ENCODE measurements at regions not wholly inside any gene's neighbourhood (a gene's known extent, or its start where the extent isn't known, plus 50 kb on each side); places are given as distances from the start of the nearest gene placed in this dataset.

DNA sequence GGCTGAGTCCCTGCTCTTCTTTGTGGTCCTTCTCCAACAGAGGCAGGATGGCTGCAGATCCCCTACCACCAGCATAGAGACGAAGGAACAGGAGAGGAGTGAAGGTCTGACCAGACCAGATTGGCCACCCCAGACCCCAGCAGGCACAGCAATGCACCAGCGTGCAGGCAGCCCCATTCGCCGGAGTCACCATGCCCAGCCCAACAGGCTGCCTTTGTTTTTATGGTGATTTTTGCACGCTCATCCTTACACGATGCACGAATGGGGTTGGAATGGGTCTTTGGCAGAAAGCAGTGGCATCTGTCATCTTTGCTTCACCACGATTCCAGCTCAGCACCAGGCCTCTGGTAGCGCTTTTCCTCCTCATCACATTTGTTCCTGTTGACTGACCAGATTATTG is 427.6 kb downstream of the INHBA start:
- no peak for DNase-seq

- no peak for DNase-seq
These were observed 428.7 kb downstream of the INHBA start for GRCh38 chr7:41274179-41274578.

DNA sequence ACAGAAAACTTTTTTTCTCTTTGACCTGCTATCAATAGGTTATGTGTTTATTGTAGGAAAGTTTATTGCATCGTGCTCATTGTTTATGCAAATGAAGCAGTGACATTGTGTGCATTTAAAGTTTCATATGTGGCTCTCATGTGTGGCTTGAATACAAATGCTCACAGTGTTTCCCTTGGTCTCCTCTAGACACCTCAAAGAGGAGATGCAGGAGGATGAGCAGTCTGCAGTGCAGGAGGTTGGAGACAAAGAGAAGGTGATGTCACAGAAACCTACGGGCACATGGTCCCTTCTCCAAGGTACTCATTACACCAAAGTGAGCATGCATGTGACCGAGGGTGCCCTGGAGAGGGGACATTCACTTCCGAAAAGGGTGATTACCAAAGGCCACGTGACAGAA is 430.2 kb downstream of the INHBA start:
- DNase-seq: no peak

- DNase-seq: no peak
These were observed 434.0 kb downstream of the INHBA start for GRCh38 chr7:41268878-41269277.

DNA sequence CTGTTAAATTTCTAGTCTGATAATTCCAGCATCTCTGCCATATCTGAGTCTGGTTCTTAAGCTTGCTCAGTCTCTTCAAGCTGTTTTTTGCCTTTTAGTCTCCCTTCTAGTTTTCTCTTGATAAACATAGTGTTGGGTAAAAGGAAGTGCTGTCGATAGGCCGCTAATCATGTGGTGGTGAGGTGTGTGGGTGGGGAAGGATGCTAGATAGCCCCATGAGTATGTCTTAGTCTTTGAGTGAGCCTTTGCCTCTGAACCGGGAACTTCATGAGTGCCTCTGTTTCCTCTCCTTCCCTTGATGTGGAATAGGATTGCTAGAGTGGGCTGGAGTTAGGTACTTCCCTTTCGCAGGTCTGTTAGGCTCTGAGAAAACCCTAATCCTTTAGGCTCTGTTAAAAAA is 441.8 kb downstream of the INHBA start:
- no peak for DNase-seq

DNA sequence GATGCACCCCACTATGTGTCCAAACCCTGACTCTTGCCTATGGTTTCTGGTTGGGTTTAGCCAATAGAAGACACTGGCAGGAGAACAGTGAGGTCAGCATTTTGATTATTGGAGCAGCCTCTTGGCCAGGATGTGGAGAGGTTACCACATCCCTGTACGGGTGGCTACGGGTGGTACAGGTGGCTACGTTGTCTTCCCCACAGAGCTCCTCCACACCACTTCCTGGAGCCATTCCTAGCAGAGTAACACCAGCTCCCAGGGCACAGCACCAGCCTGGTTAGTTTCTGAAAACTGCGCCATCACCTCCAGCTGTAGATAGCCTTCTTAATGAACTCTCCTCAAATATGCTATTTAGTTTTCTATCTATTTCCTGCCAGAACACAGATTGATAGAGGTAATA is 445.2 kb downstream of the INHBA start:
- DNase-seq: no peak

DNA sequence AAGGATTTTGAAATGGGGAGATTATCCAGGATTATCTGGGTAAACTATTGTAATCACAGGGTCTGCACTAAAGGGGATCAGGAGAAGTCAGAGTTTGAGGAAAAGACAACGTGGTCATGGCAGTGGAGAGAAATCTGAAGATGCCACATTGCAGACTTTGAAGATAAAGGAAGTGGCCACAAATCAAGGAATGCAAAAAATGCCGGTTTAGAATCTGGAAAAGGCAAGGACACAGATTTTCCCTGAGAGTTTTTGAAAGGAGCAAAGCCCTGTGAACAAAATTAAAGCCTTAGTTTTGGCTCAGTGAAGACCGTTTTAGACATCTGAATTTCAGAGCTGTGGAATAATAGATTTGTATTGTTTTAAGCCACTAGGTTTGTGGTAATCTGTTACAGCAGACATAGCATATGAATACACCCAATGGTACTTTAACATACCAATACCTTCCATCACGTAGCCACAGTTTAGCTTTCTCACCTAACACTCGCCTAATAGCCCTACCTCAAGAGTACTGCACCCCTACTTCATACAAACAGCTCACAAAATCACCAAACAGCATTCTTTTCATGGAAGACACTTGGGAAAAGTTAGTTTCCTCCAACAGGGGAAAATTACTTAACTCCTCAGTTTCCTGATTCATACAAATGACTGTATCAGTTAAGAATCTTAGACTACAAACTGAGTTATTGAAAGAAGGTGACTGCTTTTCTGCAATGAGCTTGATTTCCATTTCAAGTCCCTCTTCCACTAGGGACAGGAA is 446.5 kb downstream of the INHBA start:
- no peak for DNase-seq

GRCh38 chr7:41255716-41256115 is 447.2 kb downstream of the INHBA start:
- no peak for DNase-seq

DNA sequence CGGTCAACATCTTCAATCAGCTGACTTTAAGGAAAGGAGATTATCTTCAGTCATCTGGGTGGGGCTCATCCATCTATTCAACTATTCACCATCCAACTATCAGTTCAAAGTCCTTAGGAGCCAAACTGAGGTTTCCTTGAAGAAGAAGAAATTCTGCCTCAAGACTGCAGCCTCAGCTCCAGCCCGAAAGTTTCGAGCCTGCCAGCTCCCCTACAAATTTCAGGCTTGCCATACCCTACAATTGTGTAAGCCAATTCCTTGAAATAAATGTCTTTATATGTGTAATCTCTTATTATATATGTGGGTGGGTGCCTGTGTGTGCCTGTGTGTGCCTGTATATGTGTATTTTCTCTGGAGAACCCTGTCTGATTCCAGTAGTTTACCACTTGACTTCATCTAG is 447.8 kb downstream of the INHBA start:
- no peak for DNase-seq

DNA sequence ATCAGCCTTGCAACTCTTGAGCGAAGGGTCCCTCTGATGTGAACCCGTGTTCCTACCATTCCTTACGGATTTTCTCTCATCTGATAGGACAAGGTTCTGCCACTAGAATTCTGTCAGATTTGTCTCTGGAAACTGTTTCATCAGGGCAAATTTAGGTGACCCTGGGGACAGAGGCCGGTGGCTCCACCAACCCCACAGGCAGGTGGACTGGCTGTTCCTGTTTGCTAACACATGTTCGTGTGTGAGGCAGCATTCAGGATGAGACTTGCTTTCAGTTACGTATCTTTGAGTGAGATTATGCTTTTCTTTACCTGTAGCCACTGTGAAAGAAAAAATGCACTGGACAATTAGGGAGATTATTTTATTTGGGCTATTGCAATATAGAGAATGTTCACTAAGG is 449.9 kb downstream of the INHBA start:
- DNase-seq: no peak

GRCh38 chr7:41252551-41252950 is 450.3 kb downstream of the INHBA start:
- DNase-seq: no peak

DNA sequence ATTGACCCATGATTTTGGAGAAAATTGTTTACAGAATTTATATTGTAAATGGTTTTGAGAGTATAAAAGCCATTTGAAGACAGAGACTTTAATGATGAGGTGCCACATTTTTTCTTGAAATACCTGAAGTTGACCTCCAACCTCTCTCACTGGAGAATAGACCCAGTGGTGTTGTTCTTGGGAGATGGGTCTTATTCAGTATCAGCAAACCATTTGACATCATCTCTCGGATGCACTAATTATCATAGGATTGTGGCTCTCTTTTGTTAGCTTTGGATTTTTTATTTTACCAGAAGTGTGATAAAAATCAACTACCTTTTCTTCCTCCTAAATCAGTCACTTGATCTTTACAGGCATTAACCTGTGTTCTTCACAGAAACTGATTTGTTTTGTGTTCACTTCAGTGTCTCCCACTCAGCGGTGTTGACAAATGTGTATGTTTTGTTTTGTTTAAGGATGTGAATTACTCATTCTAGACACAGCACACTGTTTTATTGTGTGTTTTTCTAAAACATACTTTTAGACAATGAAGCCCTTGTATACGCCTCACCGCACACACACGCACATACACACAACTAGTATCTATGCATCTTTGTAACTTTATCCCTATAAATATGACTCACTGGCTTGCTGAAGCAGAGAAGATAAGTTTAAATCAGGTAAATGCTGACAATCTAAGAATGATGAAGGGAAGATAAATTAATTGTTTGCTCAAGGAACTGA is 455.6 kb downstream of the INHBA start:
- no peak for DNase-seq

- DNase-seq: no peak
These were observed 457.0 kb downstream of the INHBA start for GRCh38 chr7:41245916-41246315.

DNA sequence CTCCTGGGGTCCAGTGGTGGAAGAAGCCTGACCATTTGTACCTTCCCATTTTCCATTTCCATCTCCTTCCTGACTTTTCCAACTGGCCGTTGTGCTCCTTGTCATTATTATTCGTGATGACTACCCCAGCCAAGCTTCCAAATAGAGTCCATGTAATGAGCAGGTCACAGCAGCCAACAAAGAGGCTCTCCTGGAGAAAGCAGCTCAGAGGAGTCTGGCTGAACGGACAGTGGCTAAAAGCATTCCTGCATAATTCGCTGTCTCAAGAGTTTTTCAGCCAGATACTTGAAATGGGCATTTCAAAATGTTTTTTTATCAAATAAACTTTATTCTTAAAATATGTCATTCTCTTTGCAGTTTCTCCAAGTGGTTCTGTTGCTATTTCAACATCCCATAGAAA is 458.6 kb downstream of the INHBA start:
- no peak for DNase-seq

DNA sequence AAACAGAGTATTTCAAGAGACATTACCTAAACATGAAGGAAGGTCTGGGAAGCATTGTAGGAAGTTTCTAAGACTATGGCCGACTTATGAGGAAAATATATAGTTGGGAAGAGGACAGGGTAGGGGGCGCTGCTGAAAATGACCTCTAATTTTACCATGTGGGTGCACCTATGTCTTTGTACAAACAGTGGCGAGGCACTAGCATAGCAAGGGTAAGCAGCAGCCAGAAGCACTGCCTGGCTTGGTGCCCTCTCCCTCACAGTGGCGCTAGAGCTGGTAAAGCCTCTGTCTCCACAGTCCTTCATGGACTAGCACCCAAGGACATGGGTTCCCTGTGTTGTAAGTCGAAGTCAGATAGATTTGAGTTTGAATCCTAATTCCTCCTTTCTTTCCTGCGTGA is 461.2 kb downstream of the INHBA start:
- no peak for DNase-seq

GRCh38 chr7:41239596-41239995 is 463.3 kb downstream of the INHBA start:
- no peak for DNase-seq

- no peak for DNase-seq
These were observed 464.0 kb downstream of the INHBA start for GRCh38 chr7:41238851-41239331.

DNA sequence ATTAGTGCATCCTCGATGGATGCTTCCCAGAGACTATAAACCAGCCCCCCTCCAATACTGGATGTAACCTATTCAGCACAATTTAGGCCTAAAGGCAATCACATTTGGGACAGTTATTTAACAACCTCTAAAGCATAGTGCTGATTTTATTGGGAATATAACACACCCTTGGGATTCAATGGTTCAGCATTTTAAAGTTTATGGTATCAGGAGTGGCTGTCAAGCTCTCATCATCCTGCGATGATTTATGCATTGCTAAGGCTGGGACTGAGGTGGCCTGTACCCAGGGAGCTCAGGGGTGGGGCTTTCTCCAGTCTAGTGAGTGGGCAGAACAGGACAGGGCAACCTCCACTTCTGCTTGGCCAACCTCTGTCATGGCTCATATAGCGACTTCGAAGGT is 464.9 kb downstream of the INHBA start:
- no peak for DNase-seq

DNA sequence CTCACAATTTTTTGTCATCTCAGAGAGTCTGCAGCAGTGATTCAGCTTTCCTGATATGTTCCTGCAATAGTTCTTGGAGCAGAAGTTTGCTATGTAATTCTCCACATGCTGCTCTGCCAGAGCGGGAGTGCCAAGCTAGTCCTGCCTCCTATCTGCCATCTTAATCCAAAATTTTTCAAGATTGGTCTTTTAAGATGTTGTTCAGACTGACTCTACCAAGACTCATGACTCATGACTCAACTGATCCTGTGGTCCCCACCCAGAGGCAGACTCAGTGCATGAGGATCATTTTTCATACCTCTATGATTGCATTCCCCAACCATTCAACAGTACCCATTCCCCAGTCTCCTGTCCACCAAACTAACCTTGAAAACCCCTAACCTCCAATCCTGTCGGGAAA is 470.8 kb downstream of the INHBA start:
- DNase-seq: no peak

DNA sequence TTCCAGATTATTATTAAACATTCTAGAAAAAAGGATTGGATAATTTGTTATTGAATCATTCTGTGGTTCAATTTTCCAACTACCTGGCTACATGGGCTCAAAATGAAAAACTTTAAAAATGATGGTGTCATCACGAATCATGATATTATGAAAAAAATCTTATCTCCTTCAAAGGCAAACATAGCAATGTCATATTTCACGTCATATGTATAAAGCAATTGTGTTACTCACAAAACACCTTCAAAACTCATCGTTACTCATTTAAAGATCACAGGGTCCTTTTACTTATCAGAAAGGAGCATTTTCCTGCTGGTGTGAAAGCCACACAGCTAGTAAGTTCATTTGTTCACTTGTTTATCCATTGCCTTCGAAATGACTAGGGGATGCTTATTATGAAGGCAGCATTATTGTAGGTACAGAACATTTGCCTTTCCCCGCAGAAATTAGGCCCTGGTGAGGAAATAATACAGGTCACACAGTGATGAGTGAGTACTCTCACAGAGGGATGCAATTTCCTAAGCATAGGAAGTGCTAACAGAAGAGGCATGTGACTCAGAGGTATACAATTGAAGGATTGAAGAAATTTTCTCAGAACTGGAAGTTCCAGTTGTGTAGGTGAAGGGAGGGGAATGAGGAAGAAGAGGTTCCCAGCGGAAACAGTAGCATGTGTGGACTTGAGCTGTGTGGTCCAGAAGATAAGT is 478.7 kb downstream of the INHBA start:
- no peak for DNase-seq

GRCh38 chr7:41222746-41223145 is 480.1 kb downstream of the INHBA start:
- no peak for DNase-seq

- no peak for DNase-seq
These were observed 482.6 kb downstream of the INHBA start for GRCh38 chr7:41220266-41220665.

DNA sequence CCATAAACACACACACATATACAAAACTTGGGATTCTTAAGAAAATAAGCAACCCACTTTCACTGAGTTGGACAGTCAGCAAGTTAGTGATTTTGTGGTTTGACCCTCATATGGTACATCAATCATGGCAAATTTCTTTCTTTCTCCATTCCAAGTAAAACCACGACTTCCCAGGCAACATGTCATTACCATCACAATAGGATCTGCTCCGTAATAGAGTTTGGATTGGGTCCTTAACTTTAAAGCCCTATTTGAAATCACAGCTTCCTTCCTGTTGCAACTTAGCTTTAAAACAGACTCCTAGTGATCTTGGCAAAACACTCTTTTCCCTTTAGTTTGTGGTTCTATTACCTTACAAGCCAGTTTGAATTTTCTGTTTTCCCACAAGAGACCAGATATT is 483.6 kb downstream of the INHBA start:
- no peak for DNase-seq

- no peak for DNase-seq
These were observed 485.6 kb downstream of the INHBA start for GRCh38 chr7:41217306-41217705.
